ENCODE measurements at regions not wholly inside any gene's neighbourhood (a gene's known extent, or its start where the extent isn't known, plus 50 kb on each side); places are given as distances from the start of the nearest gene placed in this dataset.

DNA sequence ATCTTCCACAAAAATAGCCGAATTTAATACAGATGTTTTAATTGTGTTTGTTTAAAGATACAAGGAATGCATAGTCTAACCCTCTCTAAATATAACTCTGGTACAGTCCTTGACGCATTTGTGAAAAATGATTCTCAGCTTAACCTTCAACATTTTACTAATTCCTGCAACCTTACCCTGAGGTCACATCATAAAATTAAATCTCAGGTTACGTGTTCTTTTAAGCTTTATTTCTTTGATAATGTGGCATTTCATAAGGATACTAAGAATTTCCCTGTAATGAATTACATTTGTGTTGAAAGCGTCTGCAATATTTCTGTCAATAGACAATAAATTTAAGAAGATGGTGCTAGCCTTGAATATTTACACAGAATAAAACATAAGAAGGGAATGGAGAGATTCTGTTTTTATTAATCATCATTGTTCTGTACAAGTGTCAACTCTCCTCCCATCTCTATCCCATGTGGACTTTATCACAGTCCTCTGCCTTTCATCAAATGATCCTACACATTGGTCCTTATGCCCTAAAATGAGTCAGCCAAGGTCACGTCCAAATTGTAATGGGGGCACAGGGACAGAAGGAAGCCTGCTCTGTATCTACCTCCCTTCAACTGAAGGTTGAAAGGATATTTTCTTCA lies 769.3 kb upstream of the FLRT2 start:
- no peak for DNase-seq (ENCODE audit: low spot score)

DNA sequence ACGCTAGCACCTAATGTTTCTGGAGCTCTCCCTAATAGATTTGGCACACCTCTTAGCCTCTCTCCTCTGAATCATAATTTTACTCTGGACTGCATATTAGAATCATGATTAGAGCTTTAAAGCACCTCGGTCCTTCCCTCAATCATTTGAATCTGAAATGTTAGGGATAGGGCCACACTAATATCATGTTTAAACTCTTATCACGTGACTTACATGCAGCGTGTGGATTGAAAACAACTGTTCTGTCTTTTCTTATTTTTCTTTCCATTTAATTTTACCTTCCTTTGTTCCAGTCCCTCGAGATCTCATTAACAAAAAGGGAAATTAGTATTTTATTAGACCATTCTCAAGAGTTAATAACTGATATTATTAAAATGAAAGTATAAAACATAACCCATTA lies 762.5 kb upstream of the FLRT2 start:
- no peak for DNase-seq (ENCODE audit: low spot score)

DNA sequence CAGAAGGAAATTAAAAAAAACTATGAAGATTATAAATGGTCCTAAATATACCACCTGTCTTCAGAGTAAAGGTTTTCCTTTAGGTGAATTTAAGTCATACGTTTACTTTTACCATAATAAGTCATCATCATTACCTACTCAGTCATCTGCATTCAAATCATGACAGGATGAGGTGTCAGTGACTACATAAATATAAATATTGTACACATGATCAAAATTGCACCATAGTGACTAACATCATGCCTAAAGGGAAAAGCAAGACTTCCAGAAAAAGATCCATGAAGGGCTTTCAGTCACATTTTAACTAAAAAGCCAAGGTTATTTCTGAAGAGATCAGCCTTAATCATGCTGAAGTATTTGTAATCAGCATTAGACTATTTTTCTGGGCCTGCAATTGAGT lies 759.9 kb upstream of the FLRT2 start:
- DNase-seq (ENCODE audit: low spot score) = no peak

DNA sequence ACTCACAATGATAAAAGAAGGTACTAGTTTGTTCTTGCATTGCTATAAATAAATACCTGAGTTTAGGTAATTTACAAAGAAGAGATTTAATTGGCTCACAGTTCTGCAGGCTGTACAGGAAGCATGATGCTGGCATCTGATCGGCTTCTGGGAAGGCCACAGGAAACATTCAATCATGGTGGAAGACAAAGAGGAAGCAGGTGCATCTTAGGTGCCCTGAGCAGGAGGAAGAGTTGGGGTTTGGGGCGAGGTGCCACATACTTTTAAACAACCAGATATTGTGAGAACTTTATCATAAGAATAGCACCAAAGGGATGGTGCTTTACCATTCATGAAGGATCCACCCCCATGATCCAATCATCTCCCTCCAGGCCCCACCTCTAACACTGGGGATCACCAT lies 752.6 kb upstream of the FLRT2 start:
- DNase-seq (ENCODE audit: low spot score) = no peak

DNA sequence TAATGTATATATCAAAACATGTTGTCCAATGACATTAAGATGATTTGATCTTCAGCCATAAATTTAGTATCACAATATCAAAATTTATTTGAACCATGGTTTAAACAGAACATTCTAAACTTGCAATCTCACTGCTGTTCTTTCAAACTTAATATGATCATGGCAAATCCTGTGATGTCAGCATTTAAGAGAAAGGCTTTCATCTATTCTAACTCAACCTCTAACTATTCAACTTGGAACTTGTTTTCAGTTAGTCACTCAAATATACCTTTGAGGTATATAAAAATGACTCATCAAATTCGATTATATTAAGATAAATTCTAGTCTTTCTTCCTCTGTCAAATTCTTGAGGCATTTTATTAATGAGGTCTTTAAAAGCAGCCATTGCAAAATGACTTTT lies 747.0 kb upstream of the FLRT2 start:
- no peak for DNase-seq (ENCODE audit: low spot score)

DNA sequence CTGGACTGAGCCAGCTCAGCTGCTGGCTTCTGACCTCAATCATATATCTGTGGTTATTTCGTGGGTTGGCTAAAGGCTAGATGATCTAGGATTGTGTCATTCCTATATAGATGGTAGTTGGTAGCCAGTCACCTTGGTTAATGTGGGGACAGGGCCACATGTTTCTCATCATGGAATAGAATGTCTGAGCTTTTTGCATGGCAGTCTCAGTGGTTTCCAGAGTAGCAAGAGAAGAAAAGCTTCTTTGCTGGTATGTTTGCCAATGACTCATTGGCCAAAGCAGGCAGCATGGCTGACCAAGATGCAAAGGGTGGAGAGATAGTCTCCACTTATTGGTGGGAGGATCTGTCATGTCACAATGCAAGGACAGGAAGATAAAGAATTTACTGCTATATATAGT lies 746.4 kb upstream of the FLRT2 start:
- DNase-seq (ENCODE audit: low spot score) = peak; percentile 4

DNA sequence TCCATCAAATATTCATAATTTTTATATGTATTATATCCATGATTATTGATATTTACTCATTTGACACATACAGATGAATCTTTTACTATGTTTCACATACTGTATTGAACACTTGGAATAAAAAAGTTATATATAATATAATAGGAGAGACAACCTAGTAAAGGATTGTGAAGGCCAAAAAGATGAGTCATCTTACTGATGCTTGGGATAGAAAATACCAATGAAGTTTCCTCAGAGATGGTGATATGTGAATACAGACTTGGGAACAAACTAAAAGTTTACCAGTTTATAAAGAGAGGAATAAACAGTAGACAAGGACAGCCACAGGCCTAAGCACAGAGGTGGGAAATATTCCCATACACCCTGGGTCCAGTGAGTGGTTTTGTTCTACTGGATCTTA lies 743.9 kb upstream of the FLRT2 start:
- DNase-seq (ENCODE audit: low spot score) = no peak

DNA sequence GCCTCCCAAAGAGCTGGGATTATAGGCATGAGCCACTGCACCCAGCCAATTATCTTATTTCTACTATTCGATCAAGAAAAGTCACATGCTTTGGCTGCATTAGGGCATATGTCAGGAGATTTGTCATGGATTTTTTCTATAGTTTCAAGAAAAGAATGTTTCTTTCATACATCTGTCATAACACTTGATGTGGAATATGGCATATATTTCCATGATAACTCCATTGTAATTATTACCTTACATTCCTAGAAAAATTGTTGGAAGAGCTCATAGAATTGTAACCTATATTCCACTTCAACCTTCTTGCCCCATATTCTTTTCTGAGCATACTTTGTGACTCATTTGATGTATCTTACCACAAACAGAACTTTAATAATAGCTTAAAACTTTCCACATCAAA lies 740.9 kb upstream of the FLRT2 start:
- no peak for DNase-seq (ENCODE audit: low spot score)

DNA sequence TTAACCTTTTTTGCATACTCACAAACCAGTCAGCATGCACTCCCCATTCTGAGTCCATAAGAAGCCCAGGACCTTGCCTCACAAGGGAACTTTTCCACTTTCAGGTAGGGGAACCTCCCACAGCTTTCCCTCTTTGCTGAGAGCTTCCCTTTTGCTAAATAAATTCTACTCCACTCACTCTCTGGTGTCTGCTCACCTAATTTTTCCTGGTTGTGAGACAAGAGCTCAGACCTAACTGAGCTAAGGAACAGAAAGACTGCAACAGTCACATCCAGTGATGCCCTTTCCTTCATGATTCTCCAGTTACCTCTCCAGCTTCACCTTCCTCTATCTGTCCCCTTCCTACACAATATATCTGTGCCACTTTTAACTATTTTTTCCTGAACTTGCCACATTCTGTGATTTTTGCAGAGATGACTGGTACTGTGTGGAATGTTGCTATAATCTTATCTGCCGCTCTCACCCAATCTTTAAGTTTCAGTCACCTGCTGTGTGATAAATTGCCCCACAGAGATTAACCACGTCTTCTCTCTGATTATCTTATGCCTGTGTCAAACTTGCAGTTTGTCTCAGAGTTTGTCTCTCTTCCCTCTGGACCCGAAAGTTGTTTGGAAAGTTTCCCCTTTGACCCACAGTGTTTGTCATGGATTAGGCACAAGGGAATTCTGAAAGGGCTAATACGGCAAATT lies 737.1 kb upstream of the FLRT2 start:
- DNase-seq (ENCODE audit: low spot score) = no peak

DNA sequence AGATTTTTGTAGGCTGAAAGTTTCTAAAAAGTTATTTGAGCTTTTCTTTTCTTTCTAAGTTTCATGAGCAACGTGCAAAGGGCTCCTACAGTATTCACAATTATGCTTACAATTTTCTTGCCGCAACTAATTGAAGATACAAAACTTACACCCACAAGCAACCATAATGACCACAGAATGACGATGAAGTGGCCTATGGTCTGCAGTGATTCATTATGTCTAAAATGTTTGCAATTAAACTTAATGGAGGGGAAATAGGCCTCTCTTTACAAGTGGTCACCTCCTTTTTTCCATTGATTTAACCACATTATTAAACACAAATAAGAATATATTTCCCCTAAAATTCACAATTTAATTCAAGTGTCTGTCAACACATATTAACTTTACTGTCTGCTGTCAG lies 732.6 kb upstream of the FLRT2 start:
- DNase-seq (ENCODE audit: low spot score) = no peak

DNA sequence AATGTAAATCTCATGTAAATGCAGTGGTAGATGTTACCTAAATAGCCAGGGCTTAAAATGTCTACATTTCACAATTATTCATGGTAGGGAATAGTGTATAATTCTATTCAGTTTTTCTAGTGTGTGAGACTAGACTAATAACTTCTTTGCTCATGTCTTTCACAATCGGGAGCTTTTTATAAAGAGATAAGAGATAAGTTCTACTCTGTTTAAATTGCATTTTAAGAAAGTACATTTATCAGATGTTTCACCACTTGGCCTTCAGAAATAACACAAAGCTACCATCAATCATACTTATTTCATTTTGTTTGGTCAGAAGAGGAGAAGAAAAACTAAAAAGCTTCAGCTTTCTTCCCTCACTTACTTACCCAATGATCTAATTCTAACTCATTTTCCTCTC lies 725.5 kb upstream of the FLRT2 start:
- DNase-seq (ENCODE audit: low spot score) = no peak

DNA sequence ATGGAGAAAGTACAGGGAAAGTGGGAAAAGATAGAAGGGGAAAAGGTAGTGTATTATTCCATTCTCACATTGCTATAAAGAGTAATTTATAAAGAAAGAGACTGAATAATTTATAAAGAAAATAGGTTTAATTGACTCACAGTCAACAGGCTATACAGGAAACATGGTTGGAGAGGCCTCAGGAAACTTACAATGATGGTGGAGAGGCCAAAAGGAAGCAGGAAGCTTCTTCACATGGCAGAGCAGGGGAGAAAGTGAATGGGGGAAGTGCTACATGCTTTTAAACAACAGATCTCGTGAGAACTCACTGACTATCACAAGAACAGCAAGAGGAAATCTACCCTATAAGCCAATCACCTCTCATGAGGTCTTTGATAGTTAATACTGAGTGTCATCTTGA lies 725.0 kb upstream of the FLRT2 start:
- no peak for DNase-seq (ENCODE audit: low spot score)

DNA sequence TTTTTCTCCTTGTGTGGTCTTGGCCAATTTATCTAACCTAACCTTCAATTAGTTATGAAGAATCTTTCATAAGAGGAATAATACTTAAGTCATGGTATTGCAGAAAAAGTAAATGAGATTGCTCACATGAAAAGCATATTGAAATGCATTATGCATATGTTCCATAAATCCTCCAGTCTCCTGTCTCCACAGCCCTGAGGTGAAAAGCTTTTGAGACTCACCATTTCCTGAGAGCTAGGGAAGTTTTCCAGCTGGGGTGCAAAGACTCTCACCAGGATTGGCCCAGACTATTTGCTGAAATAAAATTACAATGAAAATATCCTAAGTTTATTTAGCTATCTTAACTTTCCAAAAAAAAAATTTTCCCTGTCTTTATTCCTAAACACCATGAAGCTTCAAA lies 723.8 kb upstream of the FLRT2 start:
- no peak for DNase-seq (ENCODE audit: low spot score)

DNA sequence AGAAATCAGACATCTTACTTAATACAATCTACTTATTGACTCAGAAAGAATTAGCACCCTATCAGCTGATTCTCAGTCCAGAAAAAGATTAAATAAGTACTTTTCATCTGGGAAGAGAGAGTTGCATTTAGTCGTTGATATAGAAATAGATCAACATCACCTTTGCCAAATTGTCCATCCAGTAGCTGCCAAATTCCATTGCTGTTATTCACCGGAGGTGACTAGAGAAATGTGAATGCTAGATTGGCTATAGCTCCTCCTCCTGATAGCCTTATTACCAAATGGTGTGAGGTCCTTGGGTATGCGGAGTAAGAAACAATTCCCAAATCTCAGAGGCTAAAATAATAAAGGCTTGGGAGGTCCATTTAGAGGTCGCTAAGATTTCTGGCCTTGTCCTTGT lies 723.3 kb upstream of the FLRT2 start:
- DNase-seq (ENCODE audit: low spot score) = no peak

DNA sequence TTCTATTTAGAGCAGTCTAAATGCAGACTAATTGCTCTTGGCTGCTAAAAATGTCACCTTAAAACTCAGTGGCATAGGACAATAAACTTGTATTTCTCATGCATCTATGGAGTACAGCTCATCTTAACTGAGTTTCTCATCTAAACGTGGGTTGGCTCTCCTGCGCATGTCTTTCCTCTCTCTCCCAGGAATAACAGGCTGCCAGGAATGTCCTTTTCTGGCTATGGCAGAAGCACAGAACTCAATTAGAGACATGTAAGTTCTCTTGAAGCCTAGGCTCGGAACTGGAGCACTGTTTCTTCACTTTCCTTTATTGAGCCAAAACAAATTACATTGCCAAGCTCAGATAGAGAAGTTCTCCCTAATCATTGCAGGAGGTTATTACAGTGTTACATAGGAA lies 722.3 kb upstream of the FLRT2 start:
- no peak for DNase-seq (ENCODE audit: low spot score)

DNA sequence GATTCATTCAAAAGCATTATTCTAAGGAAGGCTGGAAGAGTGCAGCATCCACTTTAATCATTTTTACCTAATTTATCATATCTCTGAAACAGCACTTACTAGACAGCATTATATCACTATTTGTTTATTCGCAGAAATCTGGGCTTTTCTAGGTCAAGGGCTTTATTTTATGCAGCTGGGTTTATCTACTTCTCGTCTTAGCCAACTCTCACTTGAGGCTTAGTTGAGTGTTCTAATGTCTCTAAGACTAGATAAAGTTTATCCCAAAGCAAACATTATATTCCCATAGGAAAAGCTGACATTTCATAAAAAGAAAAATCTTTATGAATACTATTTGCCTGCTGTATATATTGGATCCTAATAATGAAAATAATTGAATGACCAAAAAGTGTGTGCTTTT lies 720.8 kb upstream of the FLRT2 start:
- no peak for DNase-seq (ENCODE audit: low spot score)

DNA sequence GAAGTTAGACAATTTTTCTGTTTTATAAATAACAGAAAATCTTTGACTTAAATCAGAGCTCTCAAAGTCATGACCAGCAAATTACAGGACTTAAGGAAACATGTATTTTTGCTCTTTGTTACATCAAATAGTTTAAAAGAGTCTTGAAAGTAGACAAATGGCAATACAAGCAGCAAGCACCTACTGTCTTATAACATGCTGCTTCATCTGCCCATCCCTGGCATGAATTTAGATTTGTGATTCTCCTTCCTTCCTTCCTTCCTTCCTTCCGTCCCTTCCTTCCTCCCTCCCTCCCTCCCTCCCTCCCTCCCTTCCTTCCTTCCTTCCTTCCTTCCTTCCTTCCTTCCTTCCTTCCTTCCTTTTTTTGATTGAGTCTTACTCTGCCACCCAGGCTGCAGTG lies 715.6 kb upstream of the FLRT2 start:
- no peak for DNase-seq (ENCODE audit: low spot score)

DNA sequence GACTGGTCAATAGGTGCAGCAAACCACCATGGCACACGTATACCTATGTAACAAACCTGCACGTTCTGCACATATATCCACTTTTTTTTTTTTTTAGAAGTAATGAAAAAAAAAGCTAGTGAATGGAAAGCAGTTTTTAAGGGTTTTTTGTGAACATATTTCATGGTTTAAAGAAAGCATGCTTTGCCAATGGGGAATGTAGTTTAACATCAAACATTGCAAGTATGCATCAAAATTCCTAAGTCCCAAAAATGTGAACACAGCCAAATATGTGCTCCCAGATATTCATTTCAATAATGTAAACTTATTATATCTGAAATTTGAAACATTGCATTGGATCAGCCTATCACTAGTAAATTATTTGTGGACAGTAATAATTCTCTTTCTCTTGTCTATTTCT lies 710.4 kb upstream of the FLRT2 start:
- DNase-seq (ENCODE audit: low spot score) = no peak

DNA sequence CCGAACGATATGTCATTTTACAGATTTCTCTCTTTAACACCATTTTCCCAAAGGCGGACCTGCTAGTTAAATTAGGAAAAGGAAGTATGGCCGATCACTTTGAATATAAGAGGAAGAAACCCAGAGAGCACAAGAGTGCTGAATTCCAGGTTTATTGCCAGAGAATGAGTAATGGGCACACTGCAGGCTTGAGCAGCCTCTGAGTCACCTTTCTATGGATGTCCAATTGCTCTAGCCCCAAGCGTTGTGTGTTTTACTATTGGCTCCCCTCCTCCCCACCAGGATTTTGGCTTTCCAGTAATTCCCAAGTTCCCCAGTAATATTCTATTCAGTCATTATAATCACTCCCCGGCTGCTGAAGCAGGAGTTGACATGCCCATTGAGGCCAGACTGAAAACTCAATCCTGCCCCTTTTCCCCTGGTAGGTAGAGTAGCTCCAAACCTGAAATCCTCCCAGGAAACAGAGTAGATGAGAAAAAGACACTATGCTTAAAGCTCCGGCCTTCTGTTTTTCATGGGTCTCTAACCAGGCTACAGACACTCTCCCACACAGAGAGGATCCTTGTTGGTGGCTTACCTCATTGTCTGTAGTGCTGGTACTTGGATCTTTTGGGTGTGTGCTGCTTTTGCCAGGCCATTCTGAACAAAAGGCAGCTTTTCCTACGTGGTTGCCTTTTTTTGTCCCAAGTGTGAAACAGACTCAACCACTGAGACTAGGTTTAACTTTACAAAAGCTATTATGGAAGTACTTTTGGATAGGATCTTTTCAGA lies 704.3 kb upstream of the FLRT2 start:
- peak; percentile 32 for DNase-seq (ENCODE audit: low spot score)

DNA sequence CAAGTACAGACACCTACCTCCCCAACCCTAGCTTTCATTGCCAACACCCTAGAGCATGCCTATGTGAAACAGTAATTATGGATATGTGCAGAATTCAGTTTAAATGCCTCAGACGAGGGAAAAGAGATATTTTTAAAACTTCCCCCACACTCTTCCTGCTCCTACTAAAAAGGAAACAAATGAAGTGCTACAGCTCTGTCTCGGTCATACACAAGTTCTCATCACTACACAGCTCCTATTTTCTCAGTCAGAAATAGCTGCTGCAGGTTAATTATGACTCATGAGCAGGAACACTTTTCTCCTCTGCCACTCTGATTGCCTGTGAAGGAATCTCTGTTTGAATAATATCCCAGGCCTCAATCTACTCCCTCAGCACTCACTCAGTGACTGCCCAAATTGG lies 703.6 kb upstream of the FLRT2 start:
- no peak for DNase-seq (ENCODE audit: low spot score)

DNA sequence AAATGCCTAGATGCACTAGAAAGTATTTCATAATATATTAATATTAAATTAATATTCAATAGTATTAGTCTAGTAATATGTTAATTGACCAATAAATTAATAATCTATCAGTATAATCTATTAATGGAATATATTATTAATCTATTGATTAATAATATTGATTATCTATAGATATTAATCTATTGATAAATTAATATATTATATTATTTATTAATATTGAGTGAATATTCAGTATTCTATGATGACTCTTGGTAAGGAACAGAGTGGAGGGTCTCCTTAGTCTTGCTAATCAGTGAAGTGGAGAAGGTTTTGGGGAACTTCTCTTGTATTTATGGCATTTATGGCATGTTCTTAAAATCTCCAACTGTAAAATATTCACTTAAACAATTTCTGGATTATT lies 679.3 kb upstream of the FLRT2 start:
- no peak for DNase-seq (ENCODE audit: low spot score)

DNA sequence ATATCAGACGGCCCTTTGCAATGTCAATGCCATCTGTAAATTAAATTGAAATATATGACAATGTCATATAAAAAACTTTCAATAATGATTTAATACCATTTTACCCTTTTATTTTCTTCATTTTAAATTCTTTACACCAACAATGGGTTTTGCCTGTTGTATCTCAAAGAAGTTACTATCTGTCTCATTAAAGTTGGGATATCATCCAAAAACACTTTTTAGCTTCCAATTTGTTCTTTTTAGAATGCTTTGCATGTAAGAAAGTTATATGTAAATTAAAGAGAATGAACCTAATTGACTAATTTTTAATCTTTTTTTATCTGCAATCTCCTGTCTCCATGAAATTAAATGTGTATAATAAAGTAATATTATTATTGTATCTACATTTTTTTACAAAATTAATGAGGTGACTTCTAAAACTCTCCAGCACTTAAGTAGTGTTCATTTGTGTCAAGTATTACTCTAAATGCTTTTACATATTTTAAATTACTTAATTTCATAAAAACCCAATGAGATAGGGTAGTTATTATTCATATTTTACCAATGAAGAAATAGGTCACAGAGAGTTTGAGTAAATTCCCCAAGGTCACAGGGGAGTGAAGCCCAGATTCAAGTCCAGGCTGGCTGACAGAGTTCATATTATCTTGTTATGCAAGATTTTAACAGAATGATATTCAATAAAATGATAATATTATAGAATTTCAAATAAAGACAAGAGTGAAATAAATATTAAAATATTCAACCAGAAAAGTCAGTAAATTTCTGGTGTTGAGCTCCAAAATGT lies 673.0 kb upstream of the FLRT2 start:
- DNase-seq (ENCODE audit: low spot score) = no peak

DNA sequence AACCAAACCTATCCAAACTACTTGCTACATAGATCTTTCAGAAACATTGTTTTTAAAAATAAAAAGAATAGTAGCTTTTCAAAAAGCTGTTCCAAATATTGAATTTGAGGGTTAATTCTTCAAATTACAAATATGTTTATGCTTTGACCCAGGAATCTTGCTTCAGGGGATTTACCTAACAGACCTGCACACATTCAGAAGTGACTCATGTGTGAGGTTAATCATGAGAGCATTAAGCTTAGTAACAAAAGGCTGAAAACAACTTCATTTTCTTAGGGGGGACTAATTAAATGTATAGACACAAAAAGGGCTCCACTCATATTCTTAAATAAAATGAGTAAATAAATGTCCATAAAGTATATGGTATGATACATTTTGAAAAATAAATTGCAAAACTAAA lies 672.4 kb upstream of the FLRT2 start:
- DNase-seq (ENCODE audit: low spot score) = peak; percentile 17

Data from H4 (cell line).